Endothelial cell of umbilical vein (primary cell): ENCODE measurements at regions not wholly inside any gene's neighbourhood (a gene's known extent, or its start where the extent isn't known, plus 50 kb on each side); places are given as distances from the start of the nearest gene placed in this dataset.

ENCODE experiments used
- BruUV-seq: library from RNA; stranded (reverse); fragments of 400-500 nt; replicated peaks from 2 replicates; lab custom pipeline; 2021; lab: Mats Ljungman, UMichigan
- CTCF ChIA-PET: fragments of 300-600, 350-600 bp; sonication (Branson Sonifier 250); formaldehyde crosslinking; loops from one replicate; lab custom pipeline; 2021; ENCODE audit warnings: antibody characterized with exemption, inconsistent platforms; lab: Charles Lee
- POLR2A ChIA-PET: fragments of 300-600, 350-600 bp; sonication (Branson Sonifier 250); formaldehyde crosslinking; loops from one replicate; lab custom pipeline; 2021; ENCODE audit warnings: antibody characterized with exemption, inconsistent platforms; lab: Charles Lee
- DNase-seq: peaks from one replicate; pipeline ENCODE4 v3.0.0-alpha.2; 2011; ENCODE audit warnings: low read depth, low spot score
- FAIRE-seq: peaks from 2 replicates; lab custom pipeline; 2011; peaks lifted over from hg19 to GRCh38; lab: Jason Lieb, UNC
- H2AFZ ChIP-seq: 2 replicates; pipeline ENCODE4 v1.6.0; 2012; ENCODE audit warnings: low read depth, low read length, control low read depth, inconsistent platforms
- H3K27ac ChIP-seq: 2 replicates; pipeline ENCODE4 v1.5.1; 2011; ENCODE audit warnings: low read depth, mild to moderate bottlenecking, control low read depth, low read length, moderate library complexity; ENCODE audit not compliant: insufficient read depth
- H3K27me3 ChIP-seq, 2 experiments: 2 replicates each; pipeline versions ENCODE4 v1.6.0 to v1.6.1; 2011; ENCODE audit warnings: low read length in 2 of 2, mixed read lengths in 1 of 2; ENCODE audit not compliant: control insufficient read depth in 2 of 2, insufficient read depth in 2 of 2
- H3K36me3 ChIP-seq, 2 experiments: 2 replicates in 1 of 2; 3 replicates in 1 of 2; pipeline ENCODE4 v1.5.1; 2011; ENCODE audit warnings: low read length in 2 of 2, mild to moderate bottlenecking in 1 of 2, moderate library complexity in 1 of 2; ENCODE audit not compliant: control insufficient read depth in 2 of 2, insufficient read depth in 2 of 2; ENCODE audit errors: extremely low read depth in 1 of 2
- H3K4me1 ChIP-seq: 3 replicates; pipeline ENCODE4 v1.5.1; 2011; ENCODE audit warnings: mild to moderate bottlenecking, low read length; ENCODE audit not compliant: control insufficient read depth, insufficient read depth; ENCODE audit errors: extremely low read depth
- H3K4me2 ChIP-seq: 2 replicates; pipeline ENCODE4 v1.6.1; 2011; ENCODE audit warnings: low read length, control low read depth, mixed read lengths; ENCODE audit not compliant: insufficient read depth
- H3K4me3 ChIP-seq, 3 experiments: fragments of 200-600 bp in 1 of 3; sonication (generic), shearing (Covaris generic) in 1 of 3; replicated peaks in 1 of 3; 2 replicates each; pipeline ENCODE4 v1.5.1; 2011 to 2016; ENCODE audit warnings: control low read depth in 3 of 3, low read length in 3 of 3, mild to moderate bottlenecking in 2 of 3, inconsistent platforms in 1 of 3, low read depth in 1 of 3, moderate library complexity in 1 of 3; ENCODE audit not compliant: insufficient read depth in 1 of 3
- H3K79me2 ChIP-seq: 2 replicates; pipeline ENCODE4 v1.6.0; 2012; ENCODE audit warnings: low read length, inconsistent platforms; ENCODE audit not compliant: control insufficient read depth, insufficient read depth
- H3K9ac ChIP-seq: replicated peaks from 2 replicates; pipeline ENCODE3; 2011; ENCODE audit warnings: low read length, control low read depth; ENCODE audit not compliant: insufficient read depth; ENCODE audit errors: extremely low read depth
- H3K9me1 ChIP-seq: replicated peaks from 3 replicates; pipeline ENCODE4 v1.6.0; 2011; ENCODE audit warnings: mild to moderate bottlenecking, low read length; ENCODE audit not compliant: control insufficient read depth, insufficient read depth; ENCODE audit errors: extremely low read depth
- H3K9me3 ChIP-seq: replicated peaks from 2 replicates; pipeline ENCODE4 v1.5.1; 2012; ENCODE audit warnings: low read length, inconsistent platforms; ENCODE audit not compliant: control insufficient read depth, insufficient read depth
- H4K20me1 ChIP-seq: replicated peaks from 2 replicates; pipeline ENCODE3; 2011; ENCODE audit warnings: mild to moderate bottlenecking, low read length; ENCODE audit not compliant: control insufficient read depth, insufficient read depth; ENCODE audit errors: extremely low read depth
- CTCF ChIP-seq, 2 donors: IDR thresholded peaks; 1 replicate in 1 of 2; 2 replicates in 1 of 2; pipeline ENCODE4 v1.5.1; 2011; ENCODE audit warnings: low read length in 2 of 2, mild to moderate bottlenecking in 2 of 2, moderate library complexity in 2 of 2, control low read depth in 1 of 2, inconsistent platforms in 1 of 2, low read depth in 1 of 2; ENCODE audit not compliant: insufficient read depth in 1 of 2; ENCODE audit errors: extremely low read depth in 1 of 2
- EZH2 ChIP-seq: IDR thresholded peaks from 2 replicates; pipeline ENCODE4 v1.6.1; 2012; ENCODE audit warnings: borderline replicate concordance, low read depth, mild to moderate bottlenecking, moderate library complexity, low read length, inconsistent platforms; ENCODE audit not compliant: severe bottlenecking
- FOS ChIP-seq: IDR thresholded peaks from 2 replicates; pipeline ENCODE4 v1.6.1; 2011; ENCODE audit warnings: mild to moderate bottlenecking, low read length, moderate library complexity, borderline replicate concordance; ENCODE audit not compliant: insufficient read depth
- GATA2 ChIP-seq: IDR thresholded peaks from 2 replicates; pipeline ENCODE4 v1.7.0; 2011; ENCODE audit warnings: low read depth, mild to moderate bottlenecking, moderate library complexity, mixed read lengths, low read length; ENCODE audit not compliant: insufficient read length, insufficient read depth
- JUN ChIP-seq: IDR thresholded peaks from 2 replicates; pipeline ENCODE4 v1.6.1; 2011; ENCODE audit warnings: borderline replicate concordance, low read depth; ENCODE audit not compliant: insufficient read length, insufficient read depth
- MAX ChIP-seq: IDR thresholded peaks from 2 replicates; pipeline ENCODE4 v1.6.1; 2011; ENCODE audit not compliant: insufficient read depth, insufficient read length
- MYC ChIP-seq: IDR thresholded peaks from one replicate; pipeline ENCODE4 v1.6.1; 2011; ENCODE audit warnings: mild to moderate bottlenecking, low read depth, low read length
- POLR2A ChIP-seq: IDR thresholded peaks from 2 replicates; pipeline ENCODE4 v1.6.1; 2012; ENCODE audit warnings: low read depth, mild to moderate bottlenecking, control low read depth, low read length
- POLR2AphosphoS5 ChIP-seq: IDR thresholded peaks from 2 replicates; pipeline ENCODE4 v1.6.1; 2012; ENCODE audit warnings: low read depth, mild to moderate bottlenecking, control low read depth, low read length, moderate library complexity; ENCODE audit not compliant: insufficient read depth
- dilution Hi-C: fragments of 300-500 bp; cut with MboI; formaldehyde crosslinking; loops from one replicate; pipeline ENCODE4 v1.15.0; 2019; ENCODE audit warnings: low sequenced_read_pairs; ENCODE audit not compliant: extremely low pct_ligation_motif_present
- intact Hi-C: fragments of 100-400 bp; cut with micrococcal nuclease; formaldehyde crosslinking; loops from one replicate; pipeline ENCODE4 v1.10.0; 2022

- intact Hi-C loops: no loop called here
Observed at GRCh38 chrX:129235903-129236302, 287.4 kb downstream of the SMARCA1 start.

More at GRCh38 chrX:129235903-129236302, 287.4 kb downstream of the SMARCA1 start:
- dilution Hi-C loops: no loop called here
- H3K4me3 ChIP-seq: no peak overlapping the region
- H3K79me2 ChIP-seq: no peaks in the 10 kb centered on the region
- no TSS peak for BruUV-seq
- H3K9ac ChIP-seq: no peak overlapping the region
- ChIA-PET POLR2A (no interaction called here), CTCF (no interaction called here)
- no peaks in the 10 kb centered on the region for H3K9me1 ChIP-seq
- FAIRE-seq: no peak
- H3K36me3 ChIP-seq: no peaks in the 10 kb centered on the region
- H4K20me1 ChIP-seq: no peaks in the 10 kb centered on the region
- no peaks in the 10 kb centered on the region for H3K27me3 ChIP-seq
- no peak overlapping the region for H3K27ac ChIP-seq
- no peak overlapping the region for H2AFZ ChIP-seq
- no peaks in the 10 kb centered on the region for H3K4me1 ChIP-seq
- TF ChIP-seq JUN: no peak
- no peak for TF ChIP-seq MAX
- TF ChIP-seq CTCF (IDR thresholded peaks at IDR 0.05; ENCODE audit: extremely low read depth in 1 of 2, insufficient read depth in 1 of 2, low read depth in 1 of 2, low read length in 2 of 2): no peak
- TF ChIP-seq POLR2A: no peak
- TF ChIP-seq POLR2AphosphoS5: no peak
- no peak for TF ChIP-seq GATA2
- no peak for TF ChIP-seq FOS
- no peak for TF ChIP-seq EZH2
- no peak for TF ChIP-seq MYC
- DNase-seq: no peak
- no peak overlapping the region for H3K4me2 ChIP-seq
- no peaks in the 10 kb centered on the region for H3K9me3 ChIP-seq
